HCT116 (cell line): ENCODE measurements at regions not wholly inside any gene's neighbourhood (a gene's known extent, or its start where the extent isn't known, plus 50 kb on each side); places are given as distances from the start of the nearest gene placed in this dataset.

Experiments
- ATAC-seq: fragments of 200-7000 bp; cut with Tn5 transposase; 2 replicates; pipeline ENCODE4 v1.9.1; 2020; ENCODE audit warnings: mild to moderate bottlenecking, moderate library complexity
- BruUV-seq: library from RNA; stranded (reverse); fragments of 400-500 nt; replicated peaks from 2 replicates; lab custom pipeline; 2021; lab: Mats Ljungman, UMichigan
- CTCF ChIA-PET: fragments of 300-600 bp; sonication (Branson Sonifier 250); formaldehyde crosslinking; loops from one replicate; lab custom pipeline; 2021; ENCODE audit warnings: antibody characterized with exemption; lab: Charles Lee
- POLR2A ChIA-PET: fragments of 300-600, 350-600 bp; sonication (Branson Sonifier 250); formaldehyde crosslinking; loops from one replicate; lab custom pipeline; 2021; ENCODE audit warnings: antibody characterized with exemption; lab: Charles Lee
- RAD21 ChIA-PET, 2 experiments: fragments of 300-600 bp; sonication (Branson Sonifier 250); formaldehyde crosslinking; loops; one replicate each; lab custom pipeline; 2023; ENCODE audit warnings: low total read pairs in 2 of 2; ENCODE audit not compliant: uncharacterized antibody in 2 of 2, unreplicated experiment in 2 of 2, low non-redundant PET in 1 of 2; lab: Charles Lee
- DNase-seq: peaks from one replicate; pipeline ENCODE4 v3.0.0-alpha.2; 2010; ENCODE audit warnings: low read depth, low spot score
- H2AFZ ChIP-seq: fragments of 200-600 bp; shearing (Covaris generic), sonication (generic); 2 replicates; pipeline ENCODE4 v1.6.1; 2017; ENCODE audit warnings: low read depth, mixed run types, mixed read lengths, antibody characterized with exemption, low read length; ENCODE audit not compliant: poor library complexity, severe bottlenecking
- H3K27ac ChIP-seq: 2 replicates; pipeline ENCODE4 v1.5.1; 2012; ENCODE audit warnings: low read depth, low read length
- H3K27me3 ChIP-seq: fragments of 200-600 bp; sonication (generic); 2 replicates; pipeline ENCODE4 v1.6.1; 2016; ENCODE audit warnings: mixed run types, low read length, mixed read lengths; ENCODE audit not compliant: insufficient read depth
- H3K36me3 ChIP-seq, 2 experiments: fragments of 200-500 bp in 1 of 2; fragments of 200-600 bp in 1 of 2; sonication (Bioruptor generic) in 1 of 2; sonication (generic) in 1 of 2; 2 replicates each; pipeline versions ENCODE4 v1.5.1 to v1.6.1; 2014 to 2016; ENCODE audit warnings: low read length in 2 of 2, inconsistent platforms in 1 of 2, mixed read lengths in 1 of 2, mixed run types in 1 of 2; ENCODE audit not compliant: insufficient read depth in 2 of 2, control insufficient read depth in 1 of 2
- H3K4me1 ChIP-seq, 2 experiments: fragments of 200-600 bp in 1 of 2; sonication (generic) in 1 of 2; 2 replicates each; pipeline versions ENCODE4 v1.5.1 to v1.6.1; 2012 to 2017; ENCODE audit warnings: low read length in 2 of 2, inconsistent platforms in 1 of 2, mild to moderate bottlenecking in 1 of 2, mixed read lengths in 1 of 2, mixed run types in 1 of 2, moderate library complexity in 1 of 2; ENCODE audit not compliant: insufficient read depth in 2 of 2, control insufficient read depth in 1 of 2
- H3K4me2 ChIP-seq: fragments of 200-600 bp; sonication (generic); 2 replicates; pipeline ENCODE4 v1.6.1; 2017; ENCODE audit warnings: mixed run types, low read length, mixed read lengths
- H3K4me3 ChIP-seq, 2 experiments: fragments of 200-600 bp in 1 of 2; sonication (generic) in 1 of 2; replicated peaks in 1 of 2; 2 replicates each; pipeline ENCODE4 v1.5.1; 2011 to 2016; ENCODE audit warnings: low read length in 2 of 2, control low read depth in 1 of 2, low read depth in 1 of 2, mild to moderate bottlenecking in 1 of 2, mixed read lengths in 1 of 2, mixed run types in 1 of 2
- H3K79me2 ChIP-seq: fragments of 200-600 bp; sonication (generic); 2 replicates; pipeline ENCODE4 v1.6.1; 2017; ENCODE audit warnings: mild to moderate bottlenecking, mixed run types, low read length, moderate library complexity, mixed read lengths; ENCODE audit not compliant: insufficient read depth
- H3K9ac ChIP-seq: fragments of 200-600 bp; sonication (generic); 2 replicates; pipeline ENCODE4 v1.6.1; 2016; ENCODE audit warnings: low read length, mixed read lengths
- H3K9me2 ChIP-seq: fragments of 200-600 bp; sonication (generic), shearing (Covaris generic); 2 replicates; pipeline ENCODE4 v1.6.1; 2017; ENCODE audit warnings: mixed run types, mild to moderate bottlenecking, moderate library complexity; ENCODE audit not compliant: insufficient read depth
- H3K9me3 ChIP-seq, 2 experiments: fragments of 200-500 bp in 1 of 2; fragments of 200-600 bp in 1 of 2; sonication (Bioruptor generic) in 1 of 2; sonication (generic) in 1 of 2; 2 replicates each; pipeline ENCODE4 v1.6.1; 2014 to 2017; ENCODE audit warnings: low read length in 2 of 2, mixed read lengths in 2 of 2, inconsistent platforms in 1 of 2, low read depth in 1 of 2, mild to moderate bottlenecking in 1 of 2, mixed run types in 1 of 2, moderate library complexity in 1 of 2; ENCODE audit not compliant: control insufficient read depth in 1 of 2, insufficient read depth in 1 of 2
- H4K20me1 ChIP-seq: fragments of 200-600 bp; sonication (generic), shearing (Covaris generic); 2 replicates; pipeline ENCODE4 v1.6.1; 2017; ENCODE audit warnings: mixed run types, mild to moderate bottlenecking, moderate library complexity; ENCODE audit not compliant: insufficient read depth
- CBX3 ChIP-seq: IDR thresholded peaks from 2 replicates; pipeline ENCODE4 v1.6.1; 2012; ENCODE audit warnings: low read depth
- CEBPB ChIP-seq: IDR thresholded peaks from 2 replicates; pipeline ENCODE4 v1.6.1; 2012; ENCODE audit warnings: low read depth
- CTCF ChIP-seq, 3 experiments: fragments of 200-600 bp in 1 of 3; sonication (generic) in 1 of 3; IDR thresholded peaks in 2 of 3; conservative IDR thresholded peaks in 1 of 3; 2 replicates each; pipeline ENCODE4 v1.5.1; 2012 to 2017; ENCODE audit warnings: low read depth in 2 of 3, low read length in 2 of 3, antibody characterized with exemption in 1 of 3, borderline replicate concordance in 1 of 3, control low read depth in 1 of 3, mild to moderate bottlenecking in 1 of 3, mixed read lengths in 1 of 3, mixed run types in 1 of 3, moderate library complexity in 1 of 3; ENCODE audit not compliant: insufficient read depth in 1 of 3
- EGR1 ChIP-seq: IDR thresholded peaks from 2 replicates; pipeline ENCODE4 v1.6.1; 2012; ENCODE audit warnings: low read depth
- ELF1 ChIP-seq: IDR thresholded peaks from 2 replicates; pipeline ENCODE4 v1.6.1; 2012; ENCODE audit warnings: low read depth, borderline replicate concordance
- EZH2 ChIP-seq: fragments of 200-600 bp; sonication (generic); IDR thresholded peaks from 2 replicates; pipeline ENCODE4 v1.6.1; 2017; ENCODE audit warnings: antibody characterized with exemption, mixed run types
- FOSL1 ChIP-seq: IDR thresholded peaks from 2 replicates; pipeline ENCODE4 v1.6.1; 2012; ENCODE audit warnings: low read depth
- JUND ChIP-seq: IDR thresholded peaks from 2 replicates; pipeline ENCODE4 v1.6.1; 2012
- POLR2AphosphoS5 ChIP-seq: IDR thresholded peaks from 2 replicates; pipeline ENCODE4 v1.6.1; 2011; ENCODE audit warnings: mild to moderate bottlenecking, low read depth, low read length, moderate library complexity
- RAD21 ChIP-seq: IDR thresholded peaks from 2 replicates; pipeline ENCODE4 v1.6.1; 2012; ENCODE audit warnings: low read depth, mild to moderate bottlenecking
- TCF7L2 ChIP-seq: IDR thresholded peaks from 2 replicates; pipeline ENCODE4 v1.7.0; 2011; ENCODE audit warnings: borderline replicate concordance, inconsistent platforms; ENCODE audit not compliant: insufficient read depth, insufficient read length; ENCODE audit errors: extremely low read depth
- YY1 ChIP-seq: IDR thresholded peaks from 2 replicates; pipeline ENCODE4 v1.6.1; 2011; ENCODE audit warnings: low read length, low read depth, moderate library complexity, mild to moderate bottlenecking; ENCODE audit not compliant: insufficient replicate concordance; ENCODE audit errors: extremely low read depth
- ZBTB33 ChIP-seq: IDR thresholded peaks from 2 replicates; pipeline ENCODE4 v1.6.1; 2011; ENCODE audit warnings: mild to moderate bottlenecking, low read length, moderate library complexity; ENCODE audit not compliant: insufficient replicate concordance; ENCODE audit errors: extremely low read depth
- ZFX ChIP-seq: fragments of 450-650 bp; IDR thresholded peaks from 2 replicates; pipeline ENCODE4 v1.6.1; 2017
- ZNF274 ChIP-seq: fragments of 200-500 bp; sonication (Bioruptor generic); IDR thresholded peaks from 2 replicates; pipeline ENCODE4 v1.6.1; 2014; ENCODE audit warnings: mild to moderate bottlenecking, low read depth, low read length, inconsistent platforms
- intact Hi-C: fragments of 100-400 bp; cut with micrococcal nuclease; formaldehyde crosslinking; loops from 2 replicates; pipeline ENCODE4 v1.10.0; 2022
- TF ChIP-seq, protein P1 (sequence below): IDR thresholded peaks from 2 replicates; pipeline ENCODE4 v1.6.1; 2012
- TF ChIP-seq, protein P2 (sequence below): IDR thresholded peaks from 2 replicates; pipeline ENCODE4 v1.6.1; 2012
- TF ChIP-seq, protein P3 (sequence below): IDR thresholded peaks from 2 replicates; pipeline ENCODE4 v1.6.1; 2012; ENCODE audit warnings: low read depth

DNA sequence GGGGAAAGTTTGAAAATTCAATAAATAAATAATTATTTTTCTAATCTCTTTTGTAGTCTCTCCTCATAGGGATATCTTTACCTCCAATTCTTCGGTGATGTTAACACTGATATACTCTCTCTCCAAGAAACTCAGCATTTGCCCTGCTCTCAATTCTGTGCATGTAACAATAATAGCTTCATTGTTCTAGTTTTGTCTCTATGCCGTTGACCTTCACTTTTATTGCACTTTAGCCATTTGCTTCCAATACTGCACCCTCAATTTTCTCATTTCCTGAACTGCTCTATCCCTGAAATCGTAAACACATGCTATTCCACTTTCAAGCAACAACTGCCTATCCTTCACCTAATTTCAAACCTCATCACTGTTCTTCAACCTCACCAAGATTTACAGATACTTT, 645.0 kb downstream of the C12orf50 start:
- Histone ChIP-seq H3K9ac (no peak overlapping the region), H3K79me2 (no peaks in the 10 kb centered on the region), H2AFZ (peak overlapping the region; percentile 26), H3K27ac (no peak overlapping the region), H3K36me3 (no peaks in the 10 kb centered on the region), H4K20me1 (no peaks in the 10 kb centered on the region), H3K9me2 (no peaks in the 10 kb centered on the region), H3K4me2 (no peak overlapping the region), H3K9me3 (no peaks in the 10 kb centered on the region), H3K27me3 (no peaks in the 10 kb centered on the region), H3K4me1 (peaks cover 0 to 10% of the 10 kb centered on the region in 2 experiments; a peak in 2 of 4 replicates), H3K4me3 (no peak overlapping the region)
- intact Hi-C loops: no loop called here
- DNase-seq (no peak), ATAC-seq (no peak)
- ChIA-PET POLR2A (no interaction called here), RAD21 (no interaction called here), CTCF (no interaction called here)
- TF ChIP-seq CEBPB (no peak), EGR1 (no peak), ELF1 (no peak), ZBTB33 (no peak), POLR2AphosphoS5 (no peak), ZFX (no peak), CTCF (IDR thresholded peaks at IDR 0.05 in 2 of 3, conservative IDR thresholded peaks at IDR 0.05 in 1 of 3; ENCODE audit: borderline replicate concordance in 1 of 3, insufficient read depth in 1 of 3, low read depth in 2 of 3, low read length in 2 of 3) (no peak), YY1 (no peak), CBX3 (no peak), TCF7L2 (no peak), JUND (no peak), RAD21 (no peak), ZNF274 (no peak), FOSL1 (no peak), EZH2 (no peak)
- TF ChIP-seq, protein P1, sequence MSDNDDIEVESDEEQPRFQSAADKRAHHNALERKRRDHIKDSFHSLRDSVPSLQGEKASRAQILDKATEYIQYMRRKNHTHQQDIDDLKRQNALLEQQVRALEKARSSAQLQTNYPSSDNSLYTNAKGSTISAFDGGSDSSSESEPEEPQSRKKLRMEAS: no peak
- TF ChIP-seq, protein P2, sequence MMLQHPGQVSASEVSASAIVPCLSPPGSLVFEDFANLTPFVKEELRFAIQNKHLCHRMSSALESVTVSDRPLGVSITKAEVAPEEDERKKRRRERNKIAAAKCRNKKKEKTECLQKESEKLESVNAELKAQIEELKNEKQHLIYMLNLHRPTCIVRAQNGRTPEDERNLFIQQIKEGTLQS: no peak
- TF ChIP-seq, protein P3, sequence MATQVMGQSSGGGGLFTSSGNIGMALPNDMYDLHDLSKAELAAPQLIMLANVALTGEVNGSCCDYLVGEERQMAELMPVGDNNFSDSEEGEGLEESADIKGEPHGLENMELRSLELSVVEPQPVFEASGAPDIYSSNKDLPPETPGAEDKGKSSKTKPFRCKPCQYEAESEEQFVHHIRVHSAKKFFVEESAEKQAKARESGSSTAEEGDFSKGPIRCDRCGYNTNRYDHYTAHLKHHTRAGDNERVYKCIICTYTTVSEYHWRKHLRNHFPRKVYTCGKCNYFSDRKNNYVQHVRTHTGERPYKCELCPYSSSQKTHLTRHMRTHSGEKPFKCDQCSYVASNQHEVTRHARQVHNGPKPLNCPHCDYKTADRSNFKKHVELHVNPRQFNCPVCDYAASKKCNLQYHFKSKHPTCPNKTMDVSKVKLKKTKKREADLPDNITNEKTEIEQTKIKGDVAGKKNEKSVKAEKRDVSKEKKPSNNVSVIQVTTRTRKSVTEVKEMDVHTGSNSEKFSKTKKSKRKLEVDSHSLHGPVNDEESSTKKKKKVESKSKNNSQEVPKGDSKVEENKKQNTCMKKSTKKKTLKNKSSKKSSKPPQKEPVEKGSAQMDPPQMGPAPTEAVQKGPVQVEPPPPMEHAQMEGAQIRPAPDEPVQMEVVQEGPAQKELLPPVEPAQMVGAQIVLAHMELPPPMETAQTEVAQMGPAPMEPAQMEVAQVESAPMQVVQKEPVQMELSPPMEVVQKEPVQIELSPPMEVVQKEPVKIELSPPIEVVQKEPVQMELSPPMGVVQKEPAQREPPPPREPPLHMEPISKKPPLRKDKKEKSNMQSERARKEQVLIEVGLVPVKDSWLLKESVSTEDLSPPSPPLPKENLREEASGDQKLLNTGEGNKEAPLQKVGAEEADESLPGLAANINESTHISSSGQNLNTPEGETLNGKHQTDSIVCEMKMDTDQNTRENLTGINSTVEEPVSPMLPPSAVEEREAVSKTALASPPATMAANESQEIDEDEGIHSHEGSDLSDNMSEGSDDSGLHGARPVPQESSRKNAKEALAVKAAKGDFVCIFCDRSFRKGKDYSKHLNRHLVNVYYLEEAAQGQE: no peak
- no TSS peak for BruUV-seq
